ENCODE measurements at regions not wholly inside any gene's neighbourhood (a gene's known extent, or its start where the extent isn't known, plus 50 kb on each side); places are given as distances from the start of the nearest gene placed in this dataset.

GRCh38 chr5:53160895-53161294 is 51.3 kb upstream of the MOCS2 start:
- in situ Hi-C loops (cut with MboI; ENCODE audit: low pct_unique_long_range_greater_than_20kb, low sequenced_read_pairs, unreplicated experiment) = loop anchor here (25.0 kb wide), 1 partner anchor 1076 kb away; no protein-coding TSS in a partner anchor

DNA sequence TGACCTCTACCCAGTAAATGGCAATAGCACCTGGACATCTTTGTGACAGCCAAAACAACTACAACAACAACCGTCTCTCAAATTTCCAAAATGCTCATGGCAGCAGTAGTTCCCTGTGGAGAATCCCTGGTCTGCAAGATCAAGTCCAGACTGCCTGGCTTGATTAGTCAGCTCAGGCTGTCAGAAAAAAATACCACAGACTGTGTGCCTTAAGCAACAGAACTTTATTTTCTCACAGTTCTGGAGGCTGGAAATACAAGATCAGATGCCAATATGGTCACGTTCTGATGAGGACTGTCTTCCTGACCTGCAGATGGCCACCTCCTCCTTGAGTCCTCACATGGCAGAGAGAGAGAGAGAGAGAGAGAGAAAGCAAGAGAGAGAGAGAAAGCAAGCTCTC is 52.3 kb upstream of the MOCS2 start:
- DNase-seq (ENCODE audit: low spot score) = no peak
- TF ChIP-seq CTCF (IDR thresholded peaks at IDR 0.05; ENCODE audit: extremely low read depth, insufficient read depth, missing control alignments) = no peak
- in situ Hi-C loops (cut with MboI; ENCODE audit: low pct_unique_long_range_greater_than_20kb, low sequenced_read_pairs, unreplicated experiment) = loop anchor here (25.0 kb wide), 1 partner anchor 1075 kb away; no protein-coding TSS in a partner anchor

More at GRCh38 chr5:53160895-53161294, 51.3 kb upstream of the MOCS2 start:
- DNase-seq (ENCODE audit: low spot score) = no peak
- TF ChIP-seq CTCF (IDR thresholded peaks at IDR 0.05; ENCODE audit: extremely low read depth, insufficient read depth, missing control alignments) = no peak

- TF ChIP-seq CTCF (IDR thresholded peaks at IDR 0.05; ENCODE audit: extremely low read depth, insufficient read depth, missing control alignments) = no peak
- in situ Hi-C loops (cut with MboI; ENCODE audit: low pct_unique_long_range_greater_than_20kb, low sequenced_read_pairs, unreplicated experiment) = loop anchor here (25.0 kb wide), 1 partner anchor 1073 kb away; no protein-coding TSS in a partner anchor
- no peak for DNase-seq (ENCODE audit: low spot score)
Observed at GRCh38 chr5:53164478-53165165, 55.1 kb upstream of the MOCS2 start.

DNA sequence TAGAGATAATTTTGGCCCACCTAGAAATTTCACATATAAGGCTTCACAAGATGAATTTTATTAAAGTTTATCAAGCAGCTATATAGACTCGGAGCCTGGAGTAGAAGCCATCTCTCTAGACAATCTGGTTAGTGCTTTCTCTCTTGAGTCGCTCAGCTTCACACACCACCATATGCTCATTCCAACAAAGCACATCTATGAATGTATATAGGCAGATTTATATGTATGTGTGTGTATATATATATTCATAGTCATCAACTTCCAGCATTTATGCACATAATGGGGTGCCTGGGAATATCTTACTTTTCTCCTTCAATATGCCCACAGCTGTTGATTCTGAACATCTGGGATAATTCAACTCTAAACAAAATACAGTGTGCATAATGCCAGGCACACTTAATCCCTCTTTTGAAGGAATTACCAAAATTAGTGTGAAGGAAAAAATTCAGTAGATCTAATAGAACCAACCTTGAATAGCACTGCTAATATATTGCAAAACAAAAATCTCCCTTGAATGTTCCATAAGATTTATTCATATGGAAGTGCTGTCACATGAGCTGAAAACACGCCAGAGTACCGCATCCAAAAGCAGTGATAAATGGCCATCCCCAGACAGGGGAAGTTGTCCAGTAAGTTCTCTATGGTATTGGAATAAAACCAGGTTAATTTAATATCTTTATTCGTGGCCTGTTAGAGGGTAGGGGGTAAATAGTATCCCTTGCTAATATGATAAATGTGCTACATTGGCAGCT is 56.0 kb upstream of the MOCS2 start:
- in situ Hi-C loops (cut with MboI; ENCODE audit: low pct_unique_long_range_greater_than_20kb, low sequenced_read_pairs, unreplicated experiment) = loop anchor here (25.0 kb wide), 1 partner anchor 1072 kb away; no protein-coding TSS in a partner anchor
- no peak for DNase-seq (ENCODE audit: low spot score)
- TF ChIP-seq CTCF (IDR thresholded peaks at IDR 0.05; ENCODE audit: extremely low read depth, insufficient read depth, missing control alignments) = no peak

- TF ChIP-seq CTCF (IDR thresholded peaks at IDR 0.05; ENCODE audit: extremely low read depth, insufficient read depth, missing control alignments) = no peak
- in situ Hi-C loops (cut with MboI; ENCODE audit: low pct_unique_long_range_greater_than_20kb, low sequenced_read_pairs, unreplicated experiment) = loop anchor here (25.0 kb wide), 1 partner anchor 1071 kb away; no protein-coding TSS in a partner anchor
- no peak for DNase-seq (ENCODE audit: low spot score)
Observed at GRCh38 chr5:53166183-53166495, 56.6 kb upstream of the MOCS2 start.

DNA sequence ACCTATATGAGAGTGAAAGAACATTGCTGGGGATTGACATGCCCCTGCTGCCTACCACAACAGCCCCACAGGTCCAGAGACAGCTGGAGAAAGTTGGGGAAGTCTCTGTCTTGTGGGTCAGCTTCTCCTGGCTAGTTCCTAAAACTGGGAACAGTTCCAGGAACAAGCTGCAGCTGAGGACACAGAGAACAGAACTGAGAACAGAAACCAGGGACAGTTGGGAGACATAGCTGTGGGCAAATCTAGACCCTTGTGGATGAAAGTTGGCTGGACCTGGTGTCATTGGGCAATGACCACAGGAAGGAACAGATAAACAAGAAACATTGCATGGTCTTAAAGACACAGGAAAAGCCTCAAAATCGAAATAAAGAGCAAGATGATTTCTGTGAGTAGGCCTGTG is 58.3 kb upstream of the MOCS2 start:
- no peak for DNase-seq (ENCODE audit: low spot score)
- no peak for TF ChIP-seq CTCF (IDR thresholded peaks at IDR 0.05; ENCODE audit: extremely low read depth, insufficient read depth, missing control alignments)
- in situ Hi-C loops (cut with MboI; ENCODE audit: low pct_unique_long_range_greater_than_20kb, low sequenced_read_pairs, unreplicated experiment) = loop anchor here (25.0 kb wide), 1 partner anchor 1069 kb away; no protein-coding TSS in a partner anchor
